ENCODE measurements at regions not wholly inside any gene's neighbourhood (a gene's known extent, or its start where the extent isn't known, plus 50 kb on each side); places are given as distances from the start of the nearest gene placed in this dataset.

DNA sequence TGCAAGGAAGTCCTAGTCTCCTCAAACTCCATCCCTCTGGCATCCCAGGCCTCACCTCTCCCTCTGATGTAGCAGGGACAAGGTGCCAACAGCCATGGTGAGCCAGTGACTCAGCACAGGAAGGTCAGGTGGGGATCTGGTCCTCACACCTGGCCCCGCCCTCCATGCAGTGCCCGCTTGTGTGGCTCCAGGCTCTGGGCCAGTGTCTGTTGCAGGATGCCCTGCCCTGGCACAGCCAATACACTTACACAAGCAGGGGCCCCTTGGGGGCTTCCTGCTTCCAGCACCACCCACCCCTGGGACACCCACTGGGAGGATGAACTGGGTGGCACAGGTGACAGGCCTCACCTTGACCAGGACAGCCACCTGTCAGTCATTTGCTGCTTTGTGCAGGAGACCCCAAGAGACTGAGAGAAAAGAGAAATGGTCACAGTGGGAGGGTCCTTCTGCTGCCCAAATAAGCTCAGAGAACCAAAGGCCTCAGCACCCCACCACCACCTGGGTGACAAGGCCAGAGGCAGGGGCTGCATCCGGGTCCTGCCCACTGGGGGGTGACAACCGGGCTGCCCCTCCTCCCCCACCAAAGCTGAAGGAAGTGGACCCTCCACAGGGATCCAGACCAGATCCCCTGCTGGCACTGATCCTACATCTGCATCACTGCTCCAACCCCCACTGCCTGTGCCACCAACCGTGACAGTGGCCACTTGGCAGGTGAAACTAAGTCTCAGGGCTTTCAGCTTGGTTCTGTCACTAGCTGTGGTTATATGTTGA lies 658.8 kb upstream of the DEFB115 start:
- in situ Hi-C loops (cut with HindIII; ENCODE audit: low sequenced_read_pairs): no loop called here
- DNase-seq (ENCODE audit: low read depth, low spot score): no peak
- TF ChIP-seq CTCF (IDR thresholded peaks at IDR 0.05; ENCODE audit: low read depth, low read length): no peak
- no peak overlapping the region for H3K4me3 ChIP-seq (ENCODE audit: low read depth, low read length)

- no peak for DNase-seq (ENCODE audit: low read depth, low spot score)
- in situ Hi-C loops (cut with HindIII; ENCODE audit: low sequenced_read_pairs): no loop called here
- TF ChIP-seq CTCF (IDR thresholded peaks at IDR 0.05; ENCODE audit: low read depth, low read length): no peak
- H3K4me3 ChIP-seq (ENCODE audit: low read depth, low read length): no peak overlapping the region
Measured at GRCh38 chr20:30599990-30600389, 657.5 kb upstream of the DEFB115 start.

GRCh38 chr20:30601974-30602373 lies 655.5 kb upstream of the DEFB115 start:
- no peak for TF ChIP-seq CTCF (IDR thresholded peaks at IDR 0.05; ENCODE audit: low read depth, low read length)
- in situ Hi-C loops (cut with HindIII; ENCODE audit: low sequenced_read_pairs): no loop called here
- no peak overlapping the region for H3K4me3 ChIP-seq (ENCODE audit: low read depth, low read length)
- no peak for DNase-seq (ENCODE audit: low read depth, low spot score)

- DNase-seq (ENCODE audit: low read depth, low spot score): no peak
- TF ChIP-seq CTCF (IDR thresholded peaks at IDR 0.05; ENCODE audit: low read depth, low read length): no peak
- in situ Hi-C loops (cut with HindIII; ENCODE audit: low sequenced_read_pairs): no loop called here
- no peak overlapping the region for H3K4me3 ChIP-seq (ENCODE audit: low read depth, low read length)
Measured at GRCh38 chr20:30602424-30602823, 655.0 kb upstream of the DEFB115 start.

DNA sequence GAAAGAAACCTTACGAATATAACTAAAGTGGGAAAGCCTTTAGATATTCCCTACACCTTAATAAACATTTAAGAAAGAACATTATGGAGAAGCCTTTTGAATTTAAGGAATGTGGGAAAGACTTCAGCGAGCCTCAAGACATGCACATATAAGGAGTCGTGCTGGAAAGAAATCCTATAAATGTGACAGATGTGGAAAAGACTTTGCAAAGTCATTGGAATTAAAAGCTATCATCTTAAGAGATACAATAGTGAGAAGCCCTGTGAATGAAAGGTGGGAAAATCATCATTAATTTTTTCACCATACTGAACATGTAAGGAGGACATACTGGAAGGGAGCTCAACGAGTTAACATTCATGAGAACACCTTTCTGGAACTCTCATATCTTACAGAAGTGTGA lies 650.5 kb upstream of the DEFB115 start:
- no peak for TF ChIP-seq CTCF (IDR thresholded peaks at IDR 0.05; ENCODE audit: low read depth, low read length)
- in situ Hi-C loops (cut with HindIII; ENCODE audit: low sequenced_read_pairs): no loop called here
- DNase-seq (ENCODE audit: low read depth, low spot score): no peak
- no peak overlapping the region for H3K4me3 ChIP-seq (ENCODE audit: low read depth, low read length)

- no peak for DNase-seq (ENCODE audit: low read depth, low spot score)
- no peak for TF ChIP-seq CTCF (IDR thresholded peaks at IDR 0.05; ENCODE audit: low read depth, low read length)
- in situ Hi-C loops (cut with HindIII; ENCODE audit: low sequenced_read_pairs): no loop called here
- no peak overlapping the region for H3K4me3 ChIP-seq (ENCODE audit: low read depth, low read length)
Measured at GRCh38 chr20:30610029-30610693, 647.3 kb upstream of the DEFB115 start.
